Prostate gland (tissue), 2 donors: ENCODE measurements at regions not wholly inside any gene's neighbourhood (a gene's known extent, or its start where the extent isn't known, plus 50 kb on each side); places are given as distances from the start of the nearest gene placed in this dataset.
A peak's percentile ranks its signal among the peaks of the same experiment; 100 is the strongest.

Experiments
- DNase-seq: peaks from one replicate; pipeline ENCODE4 v3.0.0-alpha.2; 2019; ENCODE audit warnings: low spot score
- H3K27ac ChIP-seq, 2 donors: fragments of 200-600 bp; sonication (generic); 2 replicates each; pipeline ENCODE4 v1.5.1; 2017 to 2019
- H3K27me3 ChIP-seq: fragments of 200-600 bp; sonication (generic); replicated peaks from 2 replicates; pipeline ENCODE4 v1.5.1; 2019; ENCODE audit not compliant: insufficient read depth
- H3K36me3 ChIP-seq, 2 donors: fragments of 200-600 bp; sonication (generic); 1 replicate in 1 of 2; 2 replicates in 1 of 2; pipeline versions ENCODE4 v1.5.1 to v1.8.1; 2017 to 2019
- H3K4me1 ChIP-seq: fragments of 200-600 bp; sonication (generic); replicated peaks from 2 replicates; pipeline ENCODE4 v1.5.1; 2019
- H3K4me3 ChIP-seq, 2 donors: fragments of 200-600 bp; sonication (generic); 2 replicates each; pipeline ENCODE4 v1.5.1; 2017 to 2019
- H3K9me3 ChIP-seq: fragments of 200-600 bp; sonication (generic); 2 replicates; pipeline ENCODE4 v1.5.1; 2017
- POLR2A ChIP-seq: fragments of 450-650 bp; IDR thresholded peaks from one replicate; pipeline ENCODE4 v1.6.1; 2016; ENCODE audit warnings: antibody characterized with exemption, mild to moderate bottlenecking
- POLR2AphosphoS5 ChIP-seq: sonication (generic); formaldehyde crosslinking; IDR thresholded peaks from one replicate; pipeline ENCODE4 v1.6.1; 2017; ENCODE audit warnings: antibody characterized with exemption
- WGBS: methylation state at CpG from one replicate; pipeline ENCODE4 v1.1.5; 2018; 5-methylcytosine and 5-hydroxymethylcytosine counted together
- intact Hi-C: fragments of 100-400 bp; cut with DNase I; formaldehyde crosslinking; loops from one replicate; pipeline ENCODE4 v1.14.2; 2022
- TF ChIP-seq, protein P1 (sequence below), 4 experiments: fragments of 200-600 bp in 2 of 4; fragments of 450-650 bp in 2 of 4; sonication (generic) in 2 of 4; IDR thresholded peaks; 1 replicate in 3 of 4; 2 replicates in 1 of 4; pipeline ENCODE4 v1.5.1; 2016 to 2019; ENCODE audit warnings: antibody characterized with exemption in 4 of 4, mild to moderate bottlenecking in 2 of 4, moderate library complexity in 2 of 4

GRCh38 chr4:4671774-4672349 lies 130.0 kb upstream of the STX18 start:
- intact Hi-C loops, result no loop called here
- WGBS, result 37% methylated on average over 5 of the region's 5 CpGs
- no peaks in the 10 kb centered on the region for H3K4me1 ChIP-seq
- TF ChIP-seq POLR2A, result no peak
- TF ChIP-seq, protein P1, sequence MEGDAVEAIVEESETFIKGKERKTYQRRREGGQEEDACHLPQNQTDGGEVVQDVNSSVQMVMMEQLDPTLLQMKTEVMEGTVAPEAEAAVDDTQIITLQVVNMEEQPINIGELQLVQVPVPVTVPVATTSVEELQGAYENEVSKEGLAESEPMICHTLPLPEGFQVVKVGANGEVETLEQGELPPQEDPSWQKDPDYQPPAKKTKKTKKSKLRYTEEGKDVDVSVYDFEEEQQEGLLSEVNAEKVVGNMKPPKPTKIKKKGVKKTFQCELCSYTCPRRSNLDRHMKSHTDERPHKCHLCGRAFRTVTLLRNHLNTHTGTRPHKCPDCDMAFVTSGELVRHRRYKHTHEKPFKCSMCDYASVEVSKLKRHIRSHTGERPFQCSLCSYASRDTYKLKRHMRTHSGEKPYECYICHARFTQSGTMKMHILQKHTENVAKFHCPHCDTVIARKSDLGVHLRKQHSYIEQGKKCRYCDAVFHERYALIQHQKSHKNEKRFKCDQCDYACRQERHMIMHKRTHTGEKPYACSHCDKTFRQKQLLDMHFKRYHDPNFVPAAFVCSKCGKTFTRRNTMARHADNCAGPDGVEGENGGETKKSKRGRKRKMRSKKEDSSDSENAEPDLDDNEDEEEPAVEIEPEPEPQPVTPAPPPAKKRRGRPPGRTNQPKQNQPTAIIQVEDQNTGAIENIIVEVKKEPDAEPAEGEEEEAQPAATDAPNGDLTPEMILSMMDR (IDR thresholded peaks at IDR 0.05), result no peak
- TF ChIP-seq POLR2AphosphoS5, result no peak
- H3K9me3 ChIP-seq, result no peaks in the 10 kb centered on the region
- H3K36me3 ChIP-seq, result no peaks in the 10 kb centered on the region
- H3K27me3 ChIP-seq, result no peaks in the 10 kb centered on the region
- H3K27ac ChIP-seq, result peak overlapping the region in 1 of 2 donors; percentile 50
- no peak overlapping the region for H3K4me3 ChIP-seq
- DNase-seq, result no peak

- H3K4me3 ChIP-seq, result no peak overlapping the region
- H3K27me3 ChIP-seq, result no peaks in the 10 kb centered on the region
- no peak overlapping the region for H3K27ac ChIP-seq
- H3K4me1 ChIP-seq, result no peaks in the 10 kb centered on the region
- WGBS, result 80% methylated on average over 5 of the region's 5 CpGs
- DNase-seq, result no peak
- intact Hi-C loops, result no loop called here
- no peaks in the 10 kb centered on the region for H3K9me3 ChIP-seq
- TF ChIP-seq, protein P1 (IDR thresholded peaks at IDR 0.05), result no peak
- TF ChIP-seq POLR2A (no peak), POLR2AphosphoS5 (no peak)
- no peaks in the 10 kb centered on the region for H3K36me3 ChIP-seq
Observed at GRCh38 chr4:4670869-4671268, 129.0 kb upstream of the STX18 start.

DNA sequence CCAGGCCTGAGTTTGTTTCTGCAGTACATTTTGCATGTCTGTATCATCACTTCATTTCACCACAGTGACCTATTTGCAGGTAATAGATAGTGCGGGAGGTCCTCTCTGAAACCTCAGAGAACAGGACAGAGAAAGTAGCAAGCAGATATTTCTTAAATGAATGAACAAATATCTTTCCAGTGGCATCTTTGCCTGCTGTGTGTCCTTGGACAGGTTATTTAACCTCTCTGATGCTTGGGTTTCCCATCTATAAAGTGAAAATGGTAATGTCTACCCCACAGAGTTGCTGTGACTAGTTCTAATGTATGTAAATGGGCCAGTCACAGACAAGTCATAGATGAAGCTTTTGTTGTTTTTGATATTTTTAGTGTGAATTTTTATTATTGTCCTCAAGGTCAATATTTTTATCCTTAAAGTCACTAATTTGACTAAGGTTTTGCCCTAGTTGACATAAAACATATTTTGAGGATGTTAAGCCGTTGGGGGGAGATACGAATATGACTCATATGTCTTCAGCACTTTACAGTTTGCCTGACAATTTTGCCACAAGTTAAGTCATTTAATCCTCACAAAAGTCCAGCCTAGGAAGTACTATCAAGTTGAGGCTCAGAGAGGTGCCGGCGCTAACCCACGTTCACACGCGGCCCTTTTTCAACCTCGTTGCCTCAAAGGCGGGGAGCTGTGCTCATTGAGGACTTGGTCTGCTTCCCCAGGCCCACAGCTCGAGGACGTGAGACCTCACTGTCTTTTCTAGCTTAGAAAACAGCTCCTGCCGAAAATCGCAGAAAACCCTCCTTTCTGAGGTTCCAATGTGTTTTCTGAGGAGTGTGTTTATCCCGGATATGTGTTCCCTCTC lies 126.7 kb upstream of the STX18 start:
- TF ChIP-seq POLR2AphosphoS5, result no peak
- TF ChIP-seq, protein P1 (IDR thresholded peaks at IDR 0.05), result no peak
- no peak for TF ChIP-seq POLR2A
- Histone ChIP-seq H3K4me3 (no peak overlapping the region), H3K36me3 (no peaks in the 10 kb centered on the region), H3K27ac (no peak overlapping the region), H3K9me3 (no peaks in the 10 kb centered on the region), H3K27me3 (no peaks in the 10 kb centered on the region), H3K4me1 (no peaks in the 10 kb centered on the region)
- 88% methylated on average over 15 of the region's 15 CpGs for WGBS
- intact Hi-C loops, result no loop called here
- no peak for DNase-seq

GRCh38 chr4:4667622-4668081 lies 125.8 kb upstream of the STX18 start:
- H3K27me3 ChIP-seq, result no peaks in the 10 kb centered on the region
- no peak for TF ChIP-seq POLR2A
- TF ChIP-seq, protein P1 (IDR thresholded peaks at IDR 0.05), result no peak
- no peak for TF ChIP-seq POLR2AphosphoS5
- no peak overlapping the region for H3K27ac ChIP-seq
- H3K9me3 ChIP-seq, result no peaks in the 10 kb centered on the region
- no peaks in the 10 kb centered on the region for H3K4me1 ChIP-seq
- no peak for DNase-seq
- H3K4me3 ChIP-seq, result no peak overlapping the region
- no peaks in the 10 kb centered on the region for H3K36me3 ChIP-seq
- intact Hi-C loops, result no loop called here
- 64% methylated on average over 14 of the region's 14 CpGs for WGBS
